Esophagus (tissue), 2 donors: ENCODE measurements at regions not wholly inside any gene's neighbourhood (a gene's known extent, or its start where the extent isn't known, plus 50 kb on each side); places are given as distances from the start of the nearest gene placed in this dataset.

Source experiments
- H3K27ac ChIP-seq, 2 donors: one replicate each; pipeline ENCODE4 v1.5.1; 2013; ENCODE audit warnings: low read depth in 2 of 2, mild to moderate bottlenecking in 2 of 2, inconsistent platforms in 1 of 2, low read length in 1 of 2, moderate library complexity in 1 of 2
- H3K27me3 ChIP-seq, 2 donors: one replicate each; pipeline ENCODE4 v1.6.1; 2013; ENCODE audit warnings: low read length in 2 of 2, control low read depth in 1 of 2, mild to moderate bottlenecking in 1 of 2; ENCODE audit not compliant: insufficient read depth in 2 of 2, control insufficient read depth in 1 of 2
- H3K36me3 ChIP-seq, 2 donors: one replicate each; pipeline ENCODE4 v1.6.1; 2013; ENCODE audit warnings: low read length in 1 of 2; ENCODE audit not compliant: control insufficient read depth in 2 of 2, insufficient read depth in 2 of 2
- H3K4me1 ChIP-seq, 2 donors: one replicate each; pipeline ENCODE4 v1.6.1; 2013; ENCODE audit warnings: low read length in 1 of 2; ENCODE audit not compliant: control insufficient read depth in 2 of 2, insufficient read depth in 2 of 2
- H3K4me3 ChIP-seq, 2 donors: one replicate each; pipeline ENCODE4 v1.5.1; 2013; ENCODE audit warnings: low read length in 2 of 2, mild to moderate bottlenecking in 2 of 2, low read depth in 1 of 2, moderate library complexity in 1 of 2
- H3K9me3 ChIP-seq, 2 donors: one replicate each; pipeline ENCODE4 v1.6.1; 2013; ENCODE audit warnings: mild to moderate bottlenecking in 2 of 2, low read depth in 1 of 2, low read length in 1 of 2, moderate library complexity in 1 of 2; ENCODE audit not compliant: control insufficient read depth in 2 of 2, insufficient read depth in 1 of 2
- WGBS, 2 donors: extraction: QIAGEN DNeasy Blood & Tissue Kit; methylation state at CpG; one replicate each; pipeline ENCODE4 v1.1.7; 2013; 5-methylcytosine and 5-hydroxymethylcytosine counted together
- donor health status: healthy with polysubstance abuse.
- donor health status: Bipolar disorder and iron deficiency.

DNA sequence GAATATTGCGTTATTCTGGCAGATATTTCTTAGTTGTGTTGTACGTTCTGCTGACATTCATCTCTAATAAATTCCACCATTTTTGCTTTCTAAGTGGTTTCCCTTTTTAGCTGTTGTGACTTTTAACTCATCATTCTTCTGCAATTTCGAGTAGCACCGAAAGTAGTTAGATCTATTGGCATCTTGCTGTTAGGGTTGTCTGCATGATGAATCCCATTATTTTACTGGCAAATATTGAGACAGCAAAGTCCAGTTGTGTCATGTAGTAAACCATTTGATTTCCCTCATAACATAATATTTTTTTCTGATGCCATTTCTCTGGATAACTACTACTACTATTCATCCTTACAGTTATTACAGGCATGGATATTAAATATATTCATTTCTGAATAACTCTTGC, 143.9 kb downstream of the SLITRK1 start:
- H3K36me3 ChIP-seq, result no peaks in the 10 kb centered on the region
- WGBS, 2 donors, result 88% methylated on average over 4 of the region's 4 CpGs
- H3K9me3 ChIP-seq, result no peaks in the 10 kb centered on the region
- no peak overlapping the region for H3K4me3 ChIP-seq
- no peaks in the 10 kb centered on the region for H3K27me3 ChIP-seq
- H3K4me1 ChIP-seq, result no peaks in the 10 kb centered on the region
- H3K27ac ChIP-seq, result no peak overlapping the region

DNA sequence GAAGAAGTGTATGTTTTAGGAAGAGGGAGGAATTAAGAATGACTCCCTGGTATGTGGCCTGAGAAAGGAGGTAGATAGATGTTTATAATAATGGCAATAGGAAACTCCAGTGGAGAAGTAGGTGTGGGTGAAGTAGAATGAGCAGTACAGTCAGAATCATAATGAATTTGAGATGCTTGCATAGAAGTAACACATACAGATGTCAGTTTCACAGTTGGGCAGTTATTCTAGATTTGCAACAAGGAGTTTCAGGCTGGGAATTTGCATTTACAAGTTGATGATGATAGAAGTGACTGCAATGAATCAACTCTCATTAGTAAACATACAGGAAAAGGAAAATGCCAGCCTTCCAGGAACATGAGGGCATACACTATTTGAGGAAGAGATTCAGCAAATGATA, 149.0 kb downstream of the SLITRK1 start:
- H3K4me1 ChIP-seq, result no peaks in the 10 kb centered on the region
- H3K4me3 ChIP-seq, result no peak overlapping the region
- no peaks in the 10 kb centered on the region for H3K36me3 ChIP-seq
- no peak overlapping the region for H3K27ac ChIP-seq
- no peaks in the 10 kb centered on the region for H3K27me3 ChIP-seq
- no peaks in the 10 kb centered on the region for H3K9me3 ChIP-seq

DNA sequence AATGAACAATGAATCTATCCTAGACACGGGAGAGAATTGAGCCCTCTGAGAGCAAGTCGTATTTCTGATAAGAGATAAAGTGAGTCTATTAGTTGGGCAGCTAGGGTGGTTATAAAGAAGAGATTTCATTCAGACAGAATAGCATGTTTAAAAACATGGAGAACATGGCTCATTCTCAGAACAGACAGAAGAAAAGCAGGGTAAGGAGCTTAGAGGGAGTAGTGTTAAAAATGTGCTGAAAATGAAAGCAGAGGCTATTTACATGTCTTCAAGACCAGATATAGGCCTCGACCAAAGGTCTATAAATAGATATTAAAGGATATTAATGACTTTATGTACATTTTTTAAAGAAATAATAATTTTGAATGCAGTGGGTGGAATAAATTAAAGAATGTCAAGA, 149.5 kb downstream of the SLITRK1 start:
- WGBS, 2 donors, result 53 to 61% methylated on average over 3 of the region's 3 CpGs
- Histone ChIP-seq H3K27me3 (no peaks in the 10 kb centered on the region), H3K9me3 (no peaks in the 10 kb centered on the region), H3K4me3 (no peak overlapping the region), H3K4me1 (no peaks in the 10 kb centered on the region), H3K36me3 (no peaks in the 10 kb centered on the region), H3K27ac (no peak overlapping the region)

DNA sequence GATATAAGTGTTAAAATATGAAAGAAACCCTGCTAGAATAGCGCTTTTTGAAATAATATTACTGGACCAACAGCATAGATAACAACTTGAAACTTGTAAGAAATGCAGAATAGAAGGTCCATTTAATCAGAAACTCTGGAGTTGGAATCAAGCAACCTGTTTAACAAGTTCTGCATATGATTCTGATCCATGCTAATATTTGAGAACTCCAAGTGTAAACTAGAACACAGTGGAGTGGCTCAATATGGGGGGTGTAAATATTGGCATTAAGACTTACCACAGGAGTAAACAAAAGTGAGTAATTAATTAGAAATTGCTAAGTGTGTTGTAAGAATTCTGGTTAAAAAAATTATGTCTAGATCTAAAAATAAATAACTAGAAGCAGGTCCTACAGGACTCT, 151.2 kb downstream of the SLITRK1 start:
- Histone ChIP-seq H3K4me1 (no peaks in the 10 kb centered on the region), H3K9me3 (no peaks in the 10 kb centered on the region), H3K36me3 (no peaks in the 10 kb centered on the region), H3K4me3 (no peak overlapping the region), H3K27me3 (no peaks in the 10 kb centered on the region), H3K27ac (no peak overlapping the region)
- WGBS, 2 donors, result 60 to 71% methylated on average over 1 of the region's 1 CpG

DNA sequence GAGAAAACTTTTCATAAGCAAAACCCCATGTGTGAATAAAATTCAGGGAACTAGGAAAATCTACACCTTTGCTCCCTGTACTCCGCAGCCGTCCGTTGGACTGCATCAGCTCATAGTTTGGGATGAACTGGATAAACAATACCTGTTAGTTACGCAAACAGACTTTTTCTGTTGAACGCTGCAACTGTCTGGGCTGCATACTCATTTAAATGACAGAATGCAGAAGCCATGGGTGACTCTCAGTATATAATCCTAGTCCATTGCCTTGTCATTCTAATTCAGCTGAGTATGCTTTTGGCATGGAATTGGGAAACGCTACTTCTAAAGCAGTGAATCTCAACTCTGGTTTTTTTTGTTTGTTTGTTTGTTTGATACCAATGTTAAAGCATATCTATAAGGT, 151.6 kb downstream of the SLITRK1 start:
- 49 to 74% methylated on average over 6 of the region's 6 CpGs for WGBS, 2 donors
- H3K4me1 ChIP-seq, result no peaks in the 10 kb centered on the region
- H3K27me3 ChIP-seq, result no peaks in the 10 kb centered on the region
- no peak overlapping the region for H3K27ac ChIP-seq
- H3K9me3 ChIP-seq, result no peaks in the 10 kb centered on the region
- H3K36me3 ChIP-seq, result no peaks in the 10 kb centered on the region
- H3K4me3 ChIP-seq, result no peak overlapping the region

DNA sequence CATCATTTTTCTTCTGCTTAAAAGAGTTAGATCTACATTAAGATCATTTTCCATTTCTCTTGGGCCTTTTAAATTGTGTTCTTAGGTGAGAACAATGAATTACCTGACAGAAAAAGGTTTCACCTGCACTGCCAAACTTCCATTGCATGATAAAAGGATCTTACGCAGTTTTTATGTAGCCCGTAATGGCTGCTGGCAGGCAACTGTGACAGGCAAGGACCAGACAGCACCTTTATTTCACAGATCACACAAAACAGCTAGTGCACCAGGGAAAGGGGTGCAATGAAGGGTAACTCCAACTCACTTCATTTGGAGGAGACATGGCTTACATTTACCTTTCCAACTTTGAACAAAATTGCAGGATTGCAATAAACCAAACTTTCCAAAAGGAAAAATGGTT, 159.8 kb downstream of the SLITRK1 start:
- WGBS, 2 donors, result 92 to 96% methylated on average over 2 of the region's 2 CpGs

DNA sequence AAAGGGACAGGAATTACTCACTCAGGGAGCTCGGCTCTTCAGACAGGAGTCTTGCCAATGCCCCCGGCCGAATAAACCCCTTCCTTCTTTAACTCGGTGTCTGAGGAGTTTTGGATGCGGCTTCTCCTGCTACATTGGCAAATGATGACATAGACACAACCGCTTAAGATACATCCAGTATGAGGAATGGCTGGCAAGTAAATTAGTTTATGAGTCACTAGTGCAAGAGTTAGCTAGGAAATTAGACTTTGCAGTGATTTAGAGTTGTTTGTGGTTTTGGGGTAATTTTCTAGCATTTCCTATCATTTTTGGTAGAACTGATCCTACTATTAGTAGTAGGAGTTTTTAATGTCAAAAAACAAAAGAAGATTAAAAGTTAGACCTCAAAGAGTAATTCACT, 166.2 kb downstream of the SLITRK1 start:
- H3K27me3 ChIP-seq, result no peaks in the 10 kb centered on the region
- H3K4me1 ChIP-seq, result no peaks in the 10 kb centered on the region
- H3K9me3 ChIP-seq, result no peaks in the 10 kb centered on the region
- no peak overlapping the region for H3K4me3 ChIP-seq
- H3K36me3 ChIP-seq, result no peaks in the 10 kb centered on the region
- no peak overlapping the region for H3K27ac ChIP-seq
- WGBS, 2 donors, result 94% methylated on average over 6 of the region's 6 CpGs

More for the DNA sequence above, 159.8 kb downstream of the SLITRK1 start:
- H3K4me3 ChIP-seq, result no peak overlapping the region
- H3K36me3 ChIP-seq, result no peaks in the 10 kb centered on the region
- no peaks in the 10 kb centered on the region for H3K4me1 ChIP-seq
- no peak overlapping the region for H3K27ac ChIP-seq
- no peaks in the 10 kb centered on the region for H3K27me3 ChIP-seq
- no peaks in the 10 kb centered on the region for H3K9me3 ChIP-seq

DNA sequence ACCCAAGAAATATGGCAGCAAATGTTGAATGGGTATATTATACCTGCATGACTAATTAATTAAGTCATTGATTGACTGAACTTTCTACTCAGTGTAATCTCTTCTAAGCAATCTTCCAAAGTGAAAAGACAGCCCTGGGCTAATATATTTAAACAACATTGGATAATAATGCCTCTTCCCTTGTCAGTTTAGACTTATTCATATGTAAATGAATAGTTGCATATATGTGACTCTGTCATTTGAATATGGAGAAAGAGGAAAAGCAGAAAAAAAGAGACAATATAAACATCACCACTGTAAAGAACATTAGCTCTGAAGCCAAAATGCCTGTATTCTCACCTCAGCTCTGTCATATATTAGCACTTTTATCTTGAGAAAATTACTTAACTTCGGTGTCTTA, 168.0 kb downstream of the SLITRK1 start:
- no peak overlapping the region for H3K27ac ChIP-seq
- no peaks in the 10 kb centered on the region for H3K36me3 ChIP-seq
- WGBS, 2 donors, result 85 to 91% methylated on average over 1 of the region's 1 CpG
- H3K4me3 ChIP-seq, result no peak overlapping the region
- no peaks in the 10 kb centered on the region for H3K9me3 ChIP-seq
- H3K27me3 ChIP-seq, result no peaks in the 10 kb centered on the region
- no peaks in the 10 kb centered on the region for H3K4me1 ChIP-seq

DNA sequence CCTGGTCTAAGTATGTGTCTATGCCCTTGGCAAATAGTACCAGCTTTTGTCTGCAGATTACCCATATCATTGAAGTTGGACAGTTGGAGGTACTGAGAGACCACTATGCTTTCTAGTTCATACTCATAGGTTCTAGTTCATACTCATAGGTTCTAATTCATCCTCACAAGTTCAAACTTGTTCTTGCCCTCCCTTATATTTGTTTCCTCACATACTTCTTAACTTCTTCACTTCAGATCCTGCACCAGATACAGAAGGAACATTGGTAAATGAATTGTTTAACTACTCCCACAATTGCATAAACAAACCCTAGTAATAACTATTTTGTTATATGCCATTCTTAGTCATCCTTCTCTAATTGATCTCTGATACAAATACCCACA, 172.2 kb downstream of the SLITRK1 start:
- Histone ChIP-seq H3K27me3 (no peaks in the 10 kb centered on the region), H3K4me1 (no peaks in the 10 kb centered on the region), H3K9me3 (no peaks in the 10 kb centered on the region), H3K4me3 (no peak overlapping the region), H3K27ac (no peak overlapping the region), H3K36me3 (no peaks in the 10 kb centered on the region)

DNA sequence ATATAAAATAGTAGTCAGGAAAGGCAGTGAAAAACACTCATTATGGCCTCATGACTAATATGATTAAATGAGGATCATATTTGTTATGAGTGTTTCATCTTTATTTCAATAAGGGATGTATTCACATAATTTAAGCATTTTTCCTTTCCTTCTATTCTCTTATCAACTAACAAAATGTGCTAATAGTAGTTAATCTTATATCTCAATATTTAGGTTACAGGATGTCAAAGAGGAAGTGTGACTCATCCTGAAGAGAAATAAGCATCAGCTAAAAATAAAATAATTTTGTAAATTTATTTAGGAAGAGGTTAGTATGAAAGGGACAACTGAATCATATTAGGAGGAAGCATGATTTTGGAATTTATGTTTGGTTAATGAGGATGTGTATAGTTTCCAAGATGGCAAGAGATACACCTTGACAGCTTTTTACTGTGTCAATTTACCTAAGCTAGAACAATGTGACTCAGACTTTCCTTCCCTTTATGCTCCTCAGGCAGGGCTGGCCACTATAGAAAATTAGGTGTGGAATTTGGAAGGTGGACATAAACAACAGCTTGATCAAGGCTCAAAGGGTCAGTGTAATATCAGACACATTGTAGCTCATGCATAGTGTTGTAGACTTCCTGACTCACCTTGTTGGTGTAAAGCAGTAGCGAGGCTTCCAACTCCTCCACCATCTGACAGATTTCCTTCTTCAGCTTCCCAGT, 172.7 kb downstream of the SLITRK1 start:
- no peaks in the 10 kb centered on the region for H3K36me3 ChIP-seq
- H3K4me1 ChIP-seq, result no peaks in the 10 kb centered on the region
- no peaks in the 10 kb centered on the region for H3K27me3 ChIP-seq
- H3K9me3 ChIP-seq, result no peaks in the 10 kb centered on the region
- WGBS, 2 donors, result 88 to 90% methylated on average over 1 of the region's 1 CpG
- no peak overlapping the region for H3K4me3 ChIP-seq
- no peak overlapping the region for H3K27ac ChIP-seq
